Psoas muscle (tissue), 7 donors: ENCODE measurements at regions not wholly inside any gene's neighbourhood (a gene's known extent, or its start where the extent isn't known, plus 50 kb on each side); places are given as distances from the start of the nearest gene placed in this dataset.
A peak's percentile ranks its signal among the peaks of the same experiment; 100 is the strongest.

Source experiments
- ATAC-seq, 4 donors: fragments of 200-7000 bp; cut with Tn5 transposase; one replicate each; pipeline ENCODE4 v1.9.1; 2020; ENCODE audit warnings: moderate library complexity in 3 of 4, mild to moderate bottlenecking in 2 of 4
- DNase-seq, 2 donors: peaks; one replicate each; pipeline ENCODE4 v3.0.0-alpha.2; 2020
- H3K27ac ChIP-seq: fragments of 200-600 bp; one replicate; pipeline ENCODE4 v1.8.0; 2022
- H3K27me3 ChIP-seq, 3 donors: fragments of 200-600 bp in 1 of 3; one replicate each; pipeline versions ENCODE4 v1.6.1 to v1.8.0; 2013 to 2022; ENCODE audit warnings: low read length in 2 of 3, mild to moderate bottlenecking in 2 of 3, moderate library complexity in 1 of 3; ENCODE audit not compliant: insufficient read depth in 3 of 3
- H3K36me3 ChIP-seq, 2 donors: fragments of 200-600 bp in 1 of 2; one replicate each; pipeline versions ENCODE4 v1.6.1 to v1.8.0; 2013 to 2022; ENCODE audit warnings: low read depth in 1 of 2, mild to moderate bottlenecking in 1 of 2, moderate library complexity in 1 of 2; ENCODE audit not compliant: insufficient read depth in 1 of 2
- H3K4me1 ChIP-seq: fragments of 200-600 bp; one replicate; pipeline ENCODE4 v1.8.0; 2022
- H3K4me3 ChIP-seq: fragments of 200-600 bp; one replicate; pipeline ENCODE4 v1.8.0; 2022; ENCODE audit warnings: mild to moderate bottlenecking
- H3K9me3 ChIP-seq: fragments of 200-600 bp; one replicate; pipeline ENCODE4 v1.8.0; 2022
- WGBS, 3 donors: extraction: QIAGEN DNeasy Blood & Tissue Kit; methylation state at CpG; one replicate each; pipeline versions ENCODE4 v1.1.6 to v1.1.7; 2013; 5-methylcytosine and 5-hydroxymethylcytosine counted together
- intact Hi-C, 2 donors: fragments of 100-400 bp; cut with DNase I; formaldehyde crosslinking; loops; one replicate each; pipeline versions ENCODE4 v1.11.0 to v1.14.2; 2022
- TF ChIP-seq, protein P1 (sequence below): fragments of 200-600 bp; IDR thresholded peaks from one replicate; pipeline ENCODE4 v1.8.0; 2022; ENCODE audit warnings: antibody characterized with exemption
- donor health status: healthy with polysubstance abuse.
- donor health status: DM: no; HTN: no; CAD: no; lungs with moderate emphysema.
- donor health status: Bipolar disorder and iron deficiency.
- donor health status: healthy.
- donor health status: DM: yes; HTN: yes; CAD: no.
- donor health status: DM: no; HTN: no; CAD: no.
- donor health status: DM: yes; HTN: yes; CAD: no.

DNA sequence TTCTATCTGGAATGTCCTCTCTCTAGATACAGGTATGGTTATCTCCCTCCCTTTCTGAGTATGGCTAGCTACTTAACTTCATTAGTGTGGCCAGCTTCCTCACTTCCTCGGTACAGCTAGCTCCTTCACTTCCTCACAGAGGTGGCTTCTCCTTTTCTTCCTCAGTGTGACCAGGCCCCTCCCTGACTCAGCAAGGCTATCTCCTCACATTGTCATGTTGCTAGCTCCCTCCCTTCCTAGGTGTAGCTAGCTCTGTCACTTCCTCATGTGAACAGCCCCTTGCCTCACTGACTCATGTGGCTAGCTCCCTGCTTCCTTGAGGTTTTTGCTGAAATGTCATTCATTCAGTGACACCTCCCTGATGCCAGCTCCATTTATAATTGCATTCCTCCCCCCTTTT is 67.3 kb upstream of the DDIT4L start:
- WGBS, 3 donors: 63 to 72% (median 64%) methylated on average over 1 of the region's 1 CpG
- DNase-seq (no peak), ATAC-seq (no peak)
- intact Hi-C loops: no loop called here
- no peak overlapping the region for H3K4me3 ChIP-seq
- TF ChIP-seq, protein P1, sequence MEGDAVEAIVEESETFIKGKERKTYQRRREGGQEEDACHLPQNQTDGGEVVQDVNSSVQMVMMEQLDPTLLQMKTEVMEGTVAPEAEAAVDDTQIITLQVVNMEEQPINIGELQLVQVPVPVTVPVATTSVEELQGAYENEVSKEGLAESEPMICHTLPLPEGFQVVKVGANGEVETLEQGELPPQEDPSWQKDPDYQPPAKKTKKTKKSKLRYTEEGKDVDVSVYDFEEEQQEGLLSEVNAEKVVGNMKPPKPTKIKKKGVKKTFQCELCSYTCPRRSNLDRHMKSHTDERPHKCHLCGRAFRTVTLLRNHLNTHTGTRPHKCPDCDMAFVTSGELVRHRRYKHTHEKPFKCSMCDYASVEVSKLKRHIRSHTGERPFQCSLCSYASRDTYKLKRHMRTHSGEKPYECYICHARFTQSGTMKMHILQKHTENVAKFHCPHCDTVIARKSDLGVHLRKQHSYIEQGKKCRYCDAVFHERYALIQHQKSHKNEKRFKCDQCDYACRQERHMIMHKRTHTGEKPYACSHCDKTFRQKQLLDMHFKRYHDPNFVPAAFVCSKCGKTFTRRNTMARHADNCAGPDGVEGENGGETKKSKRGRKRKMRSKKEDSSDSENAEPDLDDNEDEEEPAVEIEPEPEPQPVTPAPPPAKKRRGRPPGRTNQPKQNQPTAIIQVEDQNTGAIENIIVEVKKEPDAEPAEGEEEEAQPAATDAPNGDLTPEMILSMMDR: no peak
- H3K9me3 ChIP-seq: no peaks in the 10 kb centered on the region
- H3K36me3 ChIP-seq: no peaks in the 10 kb centered on the region
- no peaks in the 10 kb centered on the region for H3K27me3 ChIP-seq
- no peak overlapping the region for H3K27ac ChIP-seq
- no peaks in the 10 kb centered on the region for H3K4me1 ChIP-seq

DNA sequence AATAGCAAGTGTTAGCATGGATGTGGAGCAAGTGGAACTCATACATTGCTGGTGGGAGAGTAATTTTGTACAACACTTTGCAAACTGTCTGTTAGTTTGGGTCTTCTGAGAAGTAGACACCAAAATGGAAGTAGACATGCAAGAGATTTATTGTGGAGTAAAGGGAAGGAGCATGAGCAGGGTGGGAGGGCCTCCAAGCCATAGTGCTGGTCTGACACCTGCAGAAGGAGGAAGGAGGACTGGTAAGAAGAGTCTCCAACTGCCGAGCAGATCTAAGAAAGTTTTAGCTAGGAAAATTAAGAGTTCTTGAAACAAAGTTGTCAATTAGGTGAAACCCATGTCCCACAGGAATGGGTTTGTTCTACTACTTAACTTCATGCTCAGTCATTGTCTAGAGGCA is 64.0 kb upstream of the DDIT4L start:
- no peak overlapping the region for H3K4me3 ChIP-seq
- no peaks in the 10 kb centered on the region for H3K4me1 ChIP-seq
- DNase-seq (no peak), ATAC-seq (no peak)
- no peak overlapping the region for H3K27ac ChIP-seq
- no peaks in the 10 kb centered on the region for H3K36me3 ChIP-seq
- no peaks in the 10 kb centered on the region for H3K9me3 ChIP-seq
- TF ChIP-seq, protein P1: no peak
- H3K27me3 ChIP-seq: no peaks in the 10 kb centered on the region
- intact Hi-C loops: no loop called here
- WGBS, 3 donors: 90 to 92% (median 90%) methylated on average over 1 of the region's 1 CpG

DNA sequence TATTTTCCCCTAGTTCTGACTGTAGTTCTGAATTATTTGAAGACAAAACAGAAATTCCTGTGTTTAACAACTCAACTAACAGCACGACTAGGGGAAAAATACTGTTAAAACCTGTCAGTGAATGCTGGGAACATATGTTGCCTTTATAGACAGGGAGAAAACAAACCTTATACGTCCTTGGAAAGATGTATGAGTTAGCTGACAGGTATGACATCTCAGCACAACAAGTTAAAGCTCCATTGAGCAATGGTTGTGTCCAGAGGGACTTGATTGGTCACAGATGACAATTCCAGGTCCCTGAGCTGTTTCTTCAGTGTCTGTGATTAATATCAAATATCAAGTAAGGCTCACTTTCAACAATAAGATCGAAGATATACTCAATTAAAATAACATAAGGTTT is 58.2 kb upstream of the DDIT4L start:
- intact Hi-C loops: loop anchor here (5.0 kb wide), 1 partner anchor 49 kb away; no protein-coding TSS in a partner anchor
- ATAC-seq: peak; percentile 46 to 74 (median 64)
- H3K9me3 ChIP-seq: no peaks in the 10 kb centered on the region

DNA sequence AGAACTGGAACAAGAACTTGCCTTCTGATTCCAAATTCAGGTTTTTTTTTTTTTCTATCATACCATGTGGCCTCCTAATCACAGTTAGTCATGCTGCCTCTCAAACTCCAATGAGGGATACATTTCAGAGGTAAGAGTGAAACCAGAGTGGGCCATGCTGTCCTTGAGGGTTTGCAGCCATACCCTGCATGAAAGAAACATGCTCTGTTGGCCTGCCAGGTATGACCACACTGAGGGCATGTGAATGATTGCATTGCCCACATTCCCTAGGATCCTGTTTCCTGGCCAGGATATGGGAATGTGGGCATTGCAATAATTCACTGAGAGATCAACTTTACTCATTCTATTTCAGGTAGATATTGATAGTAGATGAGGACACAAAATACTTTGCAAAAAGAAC is 56.4 kb upstream of the DDIT4L start:
- H3K4me1 ChIP-seq: peaks cover 27% of the 10 kb centered on the region
- H3K9me3 ChIP-seq: no peaks in the 10 kb centered on the region
- ATAC-seq (peak; percentile 94 to 97 (median 96)), DNase-seq (peak; percentile 56 to 78)
- peak overlapping the region; percentile 70 for H3K27ac ChIP-seq
- intact Hi-C loops: loop anchor here (1.0 to 5.0 kb wide), 2 partner anchors 51 to 55 kb away; no protein-coding TSS in a partner anchor
- no peaks in the 10 kb centered on the region for H3K36me3 ChIP-seq
- TF ChIP-seq, protein P1: no peak
- H3K27me3 ChIP-seq: no peaks in the 10 kb centered on the region
- H3K4me3 ChIP-seq: no peak overlapping the region

More for the DNA sequence above, 58.2 kb upstream of the DDIT4L start:
- no peak for DNase-seq
- Histone ChIP-seq H3K4me3 (no peak overlapping the region), H3K27ac (peak overlapping the region; percentile 70), H3K4me1 (peaks cover 27% of the 10 kb centered on the region), H3K36me3 (no peaks in the 10 kb centered on the region), H3K27me3 (no peaks in the 10 kb centered on the region)
- WGBS, 3 donors: 16 to 40% (median 23%) methylated on average over 3 of the region's 3 CpGs
- TF ChIP-seq, protein P1: no peak

DNA sequence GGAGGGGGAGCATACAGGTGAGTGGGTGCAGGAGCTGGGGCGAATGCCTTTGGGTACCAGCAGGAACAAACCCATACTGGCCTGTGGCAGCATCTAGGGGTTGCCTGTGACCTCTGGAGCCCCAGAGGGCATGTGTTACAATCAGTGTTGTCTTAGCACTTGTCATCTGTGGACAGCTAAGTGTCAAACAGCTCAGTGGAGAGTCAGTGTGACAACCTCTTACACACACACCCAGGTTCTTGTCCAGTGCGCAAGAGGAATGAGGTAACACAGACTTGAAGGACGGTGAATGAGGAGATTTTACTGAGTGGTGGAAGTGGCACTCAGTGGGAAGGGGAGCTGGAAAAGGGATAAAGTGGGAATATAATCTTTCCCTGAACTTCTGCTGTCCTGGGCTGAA is 54.1 kb upstream of the DDIT4L start:
- TF ChIP-seq, protein P1: no peak
- no peaks in the 10 kb centered on the region for H3K27me3 ChIP-seq
- ATAC-seq (no peak), DNase-seq (no peak)
- WGBS, 3 donors: 64 to 99% (median 82%) methylated on average over 3 of the region's 3 CpGs
- intact Hi-C loops: loop anchor here (5.0 kb wide), 1 partner anchor 37 kb away; no protein-coding TSS in a partner anchor
- no peaks in the 10 kb centered on the region for H3K36me3 ChIP-seq
- H3K4me3 ChIP-seq: no peak overlapping the region
- H3K9me3 ChIP-seq: no peaks in the 10 kb centered on the region
- H3K4me1 ChIP-seq: peaks cover 27% of the 10 kb centered on the region
- no peak overlapping the region for H3K27ac ChIP-seq
